Cerebellar cortex (tissue), 1 donor: ENCODE measurements at regions not wholly inside any gene's neighbourhood (a gene's known extent, or its start where the extent isn't known, plus 50 kb on each side); places are given as distances from the start of the nearest gene placed in this dataset.
"Not testable (repeated sequence)": the region's sequence is repeated elsewhere in the genome, so short reads cannot be mapped to it uniquely, and the experiment has no call there.

Experiments used
- DNase-seq: peaks from one replicate; pipeline ENCODE4 v3.0.0-alpha.2; 2015; ENCODE audit warnings: low spot score

DNA sequence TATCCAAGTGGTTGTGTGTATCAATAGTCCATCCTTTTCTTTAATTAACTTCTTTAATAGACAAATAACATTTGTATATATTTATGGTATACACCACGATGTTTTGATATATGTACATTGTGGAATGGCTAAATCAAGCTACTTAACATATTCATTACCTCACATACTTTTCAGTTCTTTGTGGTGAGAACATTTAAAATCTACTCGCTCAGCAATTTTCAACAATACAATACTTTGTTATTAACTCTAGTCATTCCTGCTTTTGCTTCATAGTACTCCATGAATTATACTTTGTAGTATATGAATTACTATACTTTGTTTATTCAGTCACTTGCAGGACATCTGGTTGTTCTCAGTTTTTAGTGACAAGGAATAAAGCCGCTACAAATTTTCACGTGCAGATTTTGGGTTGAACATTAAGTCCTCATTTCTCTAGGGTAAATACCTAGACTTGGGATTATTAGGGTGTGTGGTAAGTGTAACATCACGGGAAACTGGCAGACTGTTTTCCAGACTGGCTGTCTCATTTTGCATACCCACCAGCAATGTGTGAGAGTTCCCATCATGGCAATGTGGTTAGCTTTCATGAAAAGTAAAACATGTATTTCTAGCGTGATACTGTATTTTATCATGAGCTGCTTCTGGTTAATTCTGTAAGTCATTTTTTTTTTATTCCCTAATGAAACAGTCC lies 354.4 kb upstream of the WWC1 start:
- DNase-seq = no peak

DNA sequence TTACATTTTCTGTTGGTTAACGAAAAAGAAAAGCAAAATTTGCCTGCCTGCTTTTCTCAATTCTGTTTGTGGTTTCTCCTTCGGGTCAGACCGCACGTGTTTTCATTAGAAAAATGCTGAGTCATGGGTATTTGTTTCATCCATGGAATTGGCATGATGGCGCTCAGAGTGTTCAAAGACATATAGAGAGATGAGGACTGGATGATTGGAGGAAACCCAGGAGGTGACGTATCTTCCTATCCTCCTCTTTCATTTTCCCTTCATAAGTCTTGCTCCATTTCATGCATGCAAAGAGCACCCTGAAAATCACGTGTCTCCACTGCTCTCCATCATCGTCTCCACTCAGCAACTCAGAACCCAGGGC lies 353.8 kb upstream of the WWC1 start:
- DNase-seq = no peak

DNA sequence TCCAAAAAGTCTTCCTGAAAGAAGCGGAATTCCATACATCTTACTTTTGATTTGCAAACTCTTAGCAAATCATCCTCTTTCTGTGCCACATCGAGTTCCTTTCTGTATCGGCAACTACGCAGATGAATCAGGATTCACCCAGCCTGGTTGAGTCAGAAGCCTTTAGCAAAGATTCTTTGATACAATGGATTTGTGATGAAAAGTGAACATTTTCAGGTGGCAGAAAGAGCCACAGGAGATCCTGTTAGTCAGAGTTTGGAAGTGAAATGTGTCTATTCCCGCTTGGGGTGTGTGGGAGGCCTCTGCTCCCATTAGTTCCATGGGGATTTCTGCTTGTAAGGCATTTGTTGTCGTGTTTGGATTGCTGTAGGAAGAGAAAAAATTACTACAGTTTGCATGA lies 351.8 kb upstream of the WWC1 start:
- no peak for DNase-seq

DNA sequence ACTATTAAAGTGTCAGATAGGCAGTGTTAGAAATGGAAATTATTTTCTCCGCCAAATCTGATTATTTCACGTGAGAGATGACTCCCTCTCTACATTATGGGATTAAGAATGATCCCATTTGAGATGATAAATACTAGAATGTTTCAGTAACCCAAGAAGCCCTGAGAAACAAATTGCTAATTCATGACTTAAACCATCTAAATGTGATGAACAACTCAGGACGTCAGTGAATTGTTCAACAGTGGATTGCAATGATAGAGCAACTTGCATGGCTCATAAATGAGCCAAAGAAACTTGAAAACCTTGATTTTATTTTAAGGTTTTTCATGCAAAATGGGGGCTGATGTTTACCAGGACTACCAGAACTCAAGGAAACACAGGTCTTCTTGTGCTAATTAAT lies 350.5 kb upstream of the WWC1 start:
- no peak for DNase-seq

DNA sequence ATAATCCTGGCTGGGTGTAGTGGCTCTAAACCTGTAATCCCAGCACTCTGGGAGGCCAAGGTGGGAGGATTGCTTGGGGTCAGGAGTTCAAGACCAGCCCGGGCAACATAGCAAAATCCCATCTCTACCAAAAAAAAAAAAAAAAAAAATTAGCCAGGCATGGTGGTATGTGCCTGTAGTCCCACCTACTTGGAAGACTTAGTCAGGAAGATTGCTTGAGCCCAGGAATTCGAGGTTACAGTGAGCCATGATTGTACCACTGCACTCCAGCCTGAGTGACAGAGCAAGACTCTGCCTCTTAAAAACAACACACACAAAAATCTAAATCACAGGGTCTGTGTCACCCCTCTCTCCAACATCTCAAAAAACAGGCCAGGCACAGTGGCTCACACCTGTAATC lies 349.9 kb upstream of the WWC1 start:
- DNase-seq = not testable (repeated sequence)

DNA sequence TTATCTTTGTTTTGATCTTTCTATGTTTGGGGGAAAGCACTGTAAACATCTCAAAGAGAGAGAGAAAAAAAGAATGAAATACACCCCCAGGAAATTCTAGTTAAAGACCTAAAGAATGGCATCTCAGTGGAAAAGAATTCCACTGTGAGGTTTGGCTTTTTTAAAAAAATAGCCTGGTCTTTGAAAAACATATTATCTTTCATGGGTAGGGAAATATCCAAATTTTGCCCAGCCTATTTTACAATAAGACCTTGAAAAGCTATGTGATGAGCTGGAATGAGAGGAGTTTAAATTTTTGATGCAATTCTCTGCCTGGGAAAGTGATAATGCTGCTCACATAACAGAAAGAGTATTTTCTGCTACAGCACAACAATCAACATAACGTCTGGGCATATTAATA lies 348.1 kb upstream of the WWC1 start:
- DNase-seq = no peak

DNA sequence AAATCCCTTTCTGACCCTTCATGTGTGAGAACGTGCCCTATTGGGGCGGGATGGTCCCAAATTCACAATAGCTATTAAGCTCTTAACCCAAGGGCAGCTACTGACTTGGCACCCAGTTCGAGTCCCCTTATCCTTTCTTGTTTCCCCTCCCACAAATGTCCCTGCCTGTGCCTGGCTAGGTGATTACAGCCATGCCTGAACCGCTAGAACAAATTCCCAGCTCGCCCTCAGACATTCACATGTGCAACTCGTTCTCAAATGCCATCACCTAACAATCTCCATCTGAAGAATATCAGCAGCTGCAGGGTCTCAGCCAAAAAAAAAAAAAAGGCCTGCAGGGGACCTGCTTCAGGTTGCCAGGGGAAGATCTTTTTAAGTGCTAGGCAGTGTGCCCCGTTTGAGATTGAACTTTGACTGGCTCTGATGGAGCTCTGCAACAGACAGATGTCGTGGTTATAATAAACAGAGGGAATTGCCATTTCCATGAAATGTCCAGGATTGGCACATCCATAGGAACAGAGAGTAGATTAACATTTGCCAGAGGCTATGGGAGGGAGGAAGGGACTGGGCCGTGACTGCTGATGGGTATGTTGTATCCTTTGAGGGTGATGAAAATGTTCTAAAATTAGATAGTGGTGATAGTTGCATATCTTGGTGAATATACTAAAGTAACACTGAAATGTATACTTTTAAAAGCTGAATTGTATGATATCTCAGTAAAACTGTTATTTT lies 347.2 kb upstream of the WWC1 start:
- DNase-seq = no peak

DNA sequence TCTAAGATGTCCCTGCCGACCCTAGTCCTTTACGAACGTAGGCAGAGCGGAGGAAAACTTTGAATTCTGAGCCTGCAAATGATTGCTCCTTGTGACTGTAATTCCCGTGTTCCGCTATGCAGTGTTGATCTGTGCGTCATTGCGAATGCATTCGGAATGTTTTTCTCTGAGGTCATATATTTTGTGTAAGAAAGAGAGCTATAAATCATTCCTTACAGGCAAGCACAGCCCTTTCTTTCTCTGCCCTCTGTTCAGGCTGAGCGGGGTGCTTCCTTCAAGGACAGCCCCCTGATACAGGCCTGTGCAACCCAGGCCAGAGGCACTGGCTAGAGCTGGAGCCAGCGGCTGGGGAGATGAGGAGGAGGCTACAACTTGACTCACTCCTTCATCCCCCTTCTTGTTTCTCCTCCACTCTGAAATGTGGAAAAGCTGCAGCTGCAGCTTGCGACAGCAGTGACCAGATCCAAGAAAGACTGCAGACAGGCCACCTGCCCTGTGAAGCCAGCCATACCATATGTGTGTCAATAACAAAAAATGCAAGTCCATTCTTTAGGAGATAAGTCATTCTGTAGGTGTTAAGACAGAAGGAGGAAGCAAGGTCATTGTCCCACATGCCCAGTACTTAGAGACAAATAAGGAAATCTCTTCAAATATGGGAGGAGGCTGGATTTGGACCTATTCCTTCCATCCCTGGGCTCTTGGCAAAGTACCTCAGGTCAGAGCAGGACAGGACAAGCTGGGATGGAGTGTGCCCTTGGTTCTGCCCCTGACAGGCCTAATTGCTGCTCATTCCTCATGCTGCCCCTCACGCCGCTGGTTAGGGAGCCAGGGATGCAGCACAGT lies 345.7 kb upstream of the WWC1 start:
- peak; percentile 22 for DNase-seq

DNA sequence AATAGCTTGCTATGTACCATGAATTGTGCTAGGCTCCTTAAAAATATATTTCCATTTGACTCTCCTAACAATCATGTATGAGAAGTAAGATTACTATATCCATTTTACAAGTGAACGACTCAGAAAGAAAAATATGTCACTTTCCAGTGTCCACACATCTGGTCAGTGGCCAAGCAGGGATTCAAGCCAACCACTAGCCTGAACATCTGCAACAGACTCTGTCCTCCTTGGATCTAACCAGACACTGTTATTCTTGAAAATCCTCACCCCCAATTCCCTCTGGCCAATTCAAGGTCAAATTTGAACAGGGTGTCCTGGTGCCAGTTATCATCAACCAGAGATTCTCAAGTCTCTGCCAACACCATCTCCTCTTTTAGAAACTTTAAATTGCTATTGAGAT lies 344.1 kb upstream of the WWC1 start:
- DNase-seq = no peak

DNA sequence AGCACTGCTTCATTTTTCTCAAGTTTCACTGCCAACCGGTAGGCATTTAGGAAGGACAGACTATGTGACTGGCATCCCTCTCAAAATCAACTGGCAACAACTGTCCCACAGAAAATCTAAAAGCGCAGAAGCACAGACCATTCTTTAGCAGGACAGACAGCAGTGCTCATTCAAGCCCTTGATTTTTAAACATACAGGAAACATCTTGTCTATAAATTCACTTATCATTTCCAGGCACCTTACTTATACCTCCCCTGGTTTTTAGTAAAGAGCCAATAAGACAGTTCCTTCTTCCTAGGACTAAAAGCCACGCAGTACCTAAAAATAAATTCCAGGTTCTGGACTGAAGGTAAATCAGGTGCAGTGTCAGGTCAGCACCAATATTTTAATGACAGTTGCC lies 343.2 kb upstream of the WWC1 start:
- DNase-seq = no peak

DNA sequence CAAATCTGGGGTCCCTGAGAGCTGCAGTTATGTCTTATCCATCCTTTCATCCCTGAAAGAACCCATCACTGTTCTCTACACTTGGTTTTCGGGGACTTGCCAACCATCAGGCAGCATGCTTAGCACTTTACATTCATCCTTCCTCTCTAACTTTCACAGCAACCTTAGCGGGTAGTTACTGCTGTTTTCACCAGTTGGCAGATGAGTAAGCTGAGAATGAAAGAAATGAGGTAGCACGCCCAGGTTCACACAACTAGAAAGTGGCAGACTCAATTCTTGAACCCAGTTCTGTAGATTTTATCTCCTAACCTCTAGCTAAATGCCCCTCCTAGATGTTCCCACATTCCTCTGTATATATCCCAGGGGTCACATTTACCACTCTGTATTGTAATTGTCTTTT lies 342.0 kb upstream of the WWC1 start:
- no peak for DNase-seq

DNA sequence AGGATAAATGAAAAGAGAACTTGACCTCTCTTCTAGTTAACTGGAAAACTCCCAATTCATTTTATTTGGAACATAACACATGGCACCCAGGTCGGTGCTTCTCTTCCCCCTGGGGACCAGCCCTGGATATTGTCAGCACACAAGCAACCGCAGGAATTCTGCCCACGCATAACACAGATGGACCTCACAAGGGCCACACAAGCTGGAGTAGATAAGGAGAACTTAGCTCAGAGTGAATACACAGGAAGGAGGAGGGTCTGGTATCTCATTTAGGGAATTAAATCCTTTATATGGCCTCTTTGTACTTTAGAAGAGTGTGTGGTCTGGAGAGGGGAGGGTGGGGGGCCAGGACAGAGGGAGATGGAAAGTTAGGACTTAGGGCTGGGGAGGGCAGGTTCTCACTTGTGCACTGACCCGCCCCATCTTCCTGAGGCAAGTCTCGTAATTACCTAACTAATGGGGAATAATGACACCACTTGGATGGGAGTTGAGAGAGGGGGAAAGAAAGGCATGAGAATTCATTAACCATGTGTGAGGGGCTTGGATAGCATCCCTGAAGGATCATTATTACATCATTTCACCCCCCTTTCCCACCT lies 341.2 kb upstream of the WWC1 start:
- DNase-seq = no peak

DNA sequence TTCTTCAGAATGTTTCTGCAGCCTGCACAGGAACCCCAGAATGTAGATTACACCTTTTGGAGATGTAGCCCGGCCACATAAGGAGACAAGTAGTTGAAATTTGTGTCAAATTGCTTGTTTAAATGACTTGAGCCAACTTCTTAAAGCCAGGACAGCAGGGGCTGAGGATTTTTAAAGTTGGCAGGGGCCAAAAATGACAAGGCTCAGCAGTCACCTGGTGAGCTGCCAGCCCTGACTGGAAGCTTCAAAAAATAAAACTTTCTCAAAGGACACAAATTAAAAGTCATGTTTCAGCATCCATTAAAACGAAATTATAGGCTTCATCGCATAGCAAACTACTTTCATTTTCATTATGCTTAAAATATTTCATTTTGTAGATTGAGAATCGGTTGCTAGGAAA lies 340.3 kb upstream of the WWC1 start:
- peak; percentile 22 for DNase-seq

DNA sequence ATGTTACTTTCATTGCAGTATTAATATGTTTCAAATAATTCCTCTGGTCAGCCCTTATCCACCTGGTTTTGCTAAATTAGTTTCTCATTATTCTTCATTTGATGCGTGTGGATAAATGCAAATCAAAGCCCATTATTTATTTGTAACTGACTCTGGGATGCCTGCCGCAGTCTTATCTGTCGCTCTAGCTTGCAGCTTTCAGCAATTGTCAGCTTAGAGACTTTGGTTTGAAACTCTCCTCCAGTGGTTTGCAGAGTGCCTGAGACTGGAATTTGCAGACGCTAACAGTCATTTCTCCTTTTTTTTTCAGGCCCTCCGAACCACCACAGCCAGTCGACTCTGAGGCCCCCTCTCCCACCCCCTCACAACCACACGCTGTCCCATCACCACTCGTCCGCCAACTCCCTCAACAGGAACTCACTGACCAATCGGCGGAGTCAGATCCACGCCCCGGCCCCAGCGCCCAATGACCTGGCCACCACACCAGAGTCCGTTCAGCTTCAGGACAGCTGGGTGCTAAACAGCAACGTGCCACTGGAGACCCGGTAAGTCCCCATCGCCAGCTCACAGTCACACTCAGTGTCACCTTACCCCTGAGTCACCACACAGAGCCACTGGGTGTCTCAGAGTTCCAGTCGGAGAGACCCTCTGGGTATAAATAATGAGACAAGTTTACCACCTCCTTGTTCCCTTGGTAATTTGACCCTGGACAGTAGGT lies 339.0 kb upstream of the WWC1 start:
- no peak for DNase-seq

DNA sequence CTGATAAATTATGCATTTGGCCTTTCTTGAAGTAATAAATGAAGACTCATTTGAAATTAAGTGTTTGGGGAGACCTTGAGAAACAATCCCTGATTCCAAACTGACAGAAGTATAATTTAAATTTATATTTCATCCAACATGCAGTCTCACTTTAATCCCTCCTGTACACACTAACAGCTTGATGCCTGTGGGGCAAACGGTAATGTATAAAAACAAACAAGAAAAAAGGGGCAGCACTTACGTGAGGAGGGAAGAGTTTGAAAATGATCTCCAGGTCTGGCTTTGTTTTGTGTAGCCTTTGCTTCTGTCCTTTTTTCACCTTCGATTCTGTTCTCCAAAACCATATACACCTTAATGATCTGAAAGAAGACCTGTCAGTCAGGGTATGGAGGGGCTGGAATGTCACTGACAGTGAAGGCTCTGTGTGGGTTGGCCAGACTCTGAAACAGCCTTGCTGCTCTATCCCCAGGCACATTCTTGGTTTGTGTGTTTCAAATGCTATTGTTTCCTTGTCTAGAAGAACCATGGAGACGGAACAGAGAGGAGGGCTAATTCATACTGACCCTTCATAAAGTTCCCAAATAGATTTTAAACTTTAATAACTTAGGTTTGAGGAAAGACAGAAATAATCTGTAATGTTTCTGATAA lies 338.2 kb upstream of the WWC1 start:
- no peak for DNase-seq

DNA sequence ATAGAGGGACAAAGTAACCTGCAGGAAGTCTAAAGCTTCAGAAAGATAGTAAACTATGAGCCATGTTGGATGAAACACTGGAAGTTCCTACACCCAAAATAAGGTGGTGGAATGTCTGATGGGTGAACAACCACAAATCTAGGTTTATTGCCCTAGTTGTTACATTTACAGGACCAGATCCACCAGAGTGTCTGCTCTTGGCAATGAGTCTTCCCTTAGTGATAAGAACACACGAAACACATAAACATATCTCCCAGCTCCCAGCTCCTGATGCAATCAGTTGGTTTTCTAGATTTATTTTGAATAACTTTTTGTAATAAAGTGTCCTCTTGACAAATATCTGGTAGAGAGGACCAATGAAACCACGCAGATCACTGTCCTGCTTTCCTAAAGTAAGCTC lies 329.7 kb upstream of the WWC1 start:
- DNase-seq = no peak

DNA sequence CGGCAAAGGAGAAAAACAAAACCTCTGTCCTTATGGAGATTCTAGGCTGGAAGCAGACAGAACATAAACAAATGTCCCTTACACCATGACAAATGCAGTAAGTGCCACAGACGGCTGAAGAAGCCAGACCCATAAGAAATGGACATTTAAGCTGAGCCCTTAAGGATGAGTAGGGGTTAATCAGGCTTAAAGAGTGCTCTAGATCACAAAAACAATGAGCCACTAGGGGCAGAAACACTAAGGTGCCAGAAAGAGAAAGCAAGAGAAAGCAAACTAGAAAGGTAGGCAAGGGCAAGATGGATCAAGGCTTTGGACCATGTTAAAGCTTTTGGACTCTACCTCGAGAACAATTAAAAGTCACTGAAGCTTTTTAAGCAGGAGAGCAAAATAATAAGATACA lies 326.9 kb upstream of the WWC1 start:
- DNase-seq = no peak

DNA sequence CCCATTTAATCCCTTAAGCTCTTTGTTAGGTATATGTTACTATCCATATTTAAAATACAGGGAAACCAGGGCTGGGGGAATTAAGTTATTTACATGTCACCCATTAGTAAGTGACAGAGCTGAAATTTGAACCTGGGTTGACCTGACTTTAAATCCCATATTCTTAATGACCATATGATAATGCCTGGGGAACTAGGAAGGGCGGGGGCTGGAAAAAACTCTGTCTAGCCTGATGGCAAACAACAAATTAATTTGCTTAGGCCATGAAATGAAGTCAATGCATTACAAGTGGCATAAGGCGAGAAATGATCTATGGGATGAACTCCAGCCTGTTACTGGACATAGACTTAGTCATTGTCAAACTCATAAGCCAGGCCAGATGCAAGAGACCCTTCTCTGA lies 325.7 kb upstream of the WWC1 start:
- DNase-seq = no peak

DNA sequence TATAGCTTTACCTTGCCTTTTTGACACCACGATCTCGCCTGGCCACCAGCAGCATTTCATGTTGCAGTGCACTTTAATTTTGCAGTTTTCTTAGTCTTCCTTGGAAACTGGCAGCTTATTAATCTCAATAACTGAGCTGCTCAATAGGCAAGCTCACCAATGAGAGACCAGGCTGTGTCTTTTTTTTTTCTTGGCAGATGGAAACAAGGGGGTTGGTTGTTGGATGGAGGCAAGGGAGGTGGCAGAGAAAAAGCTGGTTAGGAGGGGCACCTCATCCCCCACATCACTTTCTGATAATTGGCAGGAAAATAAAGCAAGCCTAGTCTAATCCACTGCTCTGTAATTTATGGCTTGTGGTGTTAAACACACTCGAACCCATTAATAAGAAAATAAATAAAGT lies 324.5 kb upstream of the WWC1 start:
- DNase-seq = no peak

DNA sequence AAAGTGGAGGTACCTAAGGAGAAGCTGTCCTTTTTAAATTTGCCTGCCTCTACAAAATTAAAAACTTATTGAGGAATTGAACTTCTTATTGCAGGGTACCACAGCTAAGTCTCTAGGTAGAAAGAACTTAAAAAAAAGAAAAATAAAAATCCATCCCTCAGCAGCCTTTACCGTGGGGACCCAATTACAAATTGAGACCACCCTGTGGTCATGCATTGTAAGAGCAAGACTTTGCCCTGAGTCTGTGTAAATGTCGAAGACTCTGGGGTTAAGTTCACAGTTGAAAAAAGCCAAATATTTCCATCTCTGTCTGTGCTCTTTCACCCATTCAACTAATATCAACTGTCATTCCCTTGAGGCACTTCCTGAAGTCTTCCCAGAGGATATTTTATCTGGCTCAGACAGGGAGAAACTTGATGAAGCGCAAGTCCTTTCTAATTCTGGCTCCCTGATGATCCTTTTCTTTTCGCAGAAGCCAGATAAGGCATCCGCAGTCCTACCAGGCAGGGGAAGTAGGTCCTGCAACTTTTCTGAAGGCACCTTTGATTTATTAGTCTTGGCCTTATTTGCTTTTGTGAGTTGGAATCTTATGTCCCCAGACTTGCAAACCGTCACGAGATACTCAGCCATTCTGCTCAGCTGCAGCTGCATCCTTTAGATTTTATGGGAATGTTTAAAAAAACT lies 323.8 kb upstream of the WWC1 start:
- DNase-seq = no peak

DNA sequence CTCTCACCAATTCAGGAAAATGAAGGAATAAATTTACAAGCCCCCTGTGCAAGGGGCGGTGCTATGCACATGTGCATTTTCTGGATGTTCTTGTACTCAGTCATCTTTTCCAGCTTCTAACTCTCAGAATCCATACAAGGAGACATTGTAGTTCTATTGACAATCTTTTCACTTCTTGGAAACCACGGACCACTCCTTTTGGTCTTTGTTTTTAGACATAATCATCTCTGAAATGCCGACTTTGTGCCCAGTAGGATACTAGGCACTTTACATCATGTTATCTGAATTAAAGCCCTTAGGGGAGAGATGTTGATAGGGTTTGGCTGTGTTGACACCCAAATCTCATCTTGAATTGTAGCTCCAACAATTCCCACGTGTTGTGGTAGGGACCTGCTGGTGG lies 322.6 kb upstream of the WWC1 start:
- DNase-seq = no peak
